Fibroblast of lung (primary cell): ENCODE measurements at regions not wholly inside any gene's neighbourhood (a gene's known extent, or its start where the extent isn't known, plus 50 kb on each side); places are given as distances from the start of the nearest gene placed in this dataset.

Experiments
- CTCF ChIP-seq, 2 donors: IDR thresholded peaks in 1 of 2; conservative IDR thresholded peaks in 1 of 2; 1 replicate in 1 of 2; 2 replicates in 1 of 2; pipeline ENCODE4 v1.5.1; 2011 to 2012; ENCODE audit warnings: low read length in 2 of 2, control low read depth in 1 of 2, inconsistent platforms in 1 of 2, low read depth in 1 of 2, mild to moderate bottlenecking in 1 of 2
- EZH2 ChIP-seq: IDR thresholded peaks from 2 replicates; pipeline ENCODE4 v1.5.1; 2012; ENCODE audit warnings: low read length, control low read depth, mild to moderate bottlenecking; ENCODE audit errors: missing control alignments

- TF ChIP-seq CTCF (conservative IDR thresholded peaks at IDR 0.05 in 1 of 2, IDR thresholded peaks at IDR 0.05 in 1 of 2; ENCODE audit: low read depth in 1 of 2, low read length in 2 of 2), result no peak
- TF ChIP-seq EZH2, result no peak
Observed at GRCh38 chr1:185376288-185376687, 59.2 kb upstream of the IVNS1ABP start.
